Right hindlimb (tissue), 1 donor: ENCODE measurements at regions not wholly inside any gene's neighbourhood (a gene's known extent, or its start where the extent isn't known, plus 50 kb on each side); places are given as distances from the start of the nearest gene placed in this dataset.

Experiments used
- DNase-seq: peaks from one replicate; pipeline ENCODE4 v3.0.0-alpha.2; 2018

GRCh38 chr12:90183201-90183600 lies 474.6 kb upstream of the ATP2B1 start:
- DNase-seq: no peak

- DNase-seq: no peak
Measured at GRCh38 chr12:90181216-90181615, 472.6 kb upstream of the ATP2B1 start.

DNA sequence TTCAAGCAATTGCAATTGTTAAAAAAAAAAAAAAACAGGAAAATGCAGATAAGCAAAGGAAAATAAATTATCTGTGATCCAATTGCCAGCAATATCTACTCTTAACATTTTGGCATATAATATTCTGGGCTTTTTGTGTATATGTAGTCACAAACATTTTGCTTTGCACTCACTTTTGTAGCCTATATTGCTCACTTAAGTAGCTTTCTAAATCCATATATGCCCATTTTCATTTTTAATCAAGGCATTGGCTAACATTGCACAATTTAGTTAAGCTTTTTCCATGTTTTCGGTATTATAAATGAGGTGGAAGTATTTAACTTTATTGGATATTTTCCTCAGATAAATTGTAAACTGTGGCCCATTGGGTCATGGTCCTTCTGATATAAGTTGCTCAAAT lies 466.3 kb upstream of the ATP2B1 start:
- DNase-seq: no peak

GRCh38 chr12:90174198-90174510 lies 465.5 kb upstream of the ATP2B1 start:
- no peak for DNase-seq

- no peak for DNase-seq
Measured at GRCh38 chr12:90173499-90174197, 465.0 kb upstream of the ATP2B1 start.

DNA sequence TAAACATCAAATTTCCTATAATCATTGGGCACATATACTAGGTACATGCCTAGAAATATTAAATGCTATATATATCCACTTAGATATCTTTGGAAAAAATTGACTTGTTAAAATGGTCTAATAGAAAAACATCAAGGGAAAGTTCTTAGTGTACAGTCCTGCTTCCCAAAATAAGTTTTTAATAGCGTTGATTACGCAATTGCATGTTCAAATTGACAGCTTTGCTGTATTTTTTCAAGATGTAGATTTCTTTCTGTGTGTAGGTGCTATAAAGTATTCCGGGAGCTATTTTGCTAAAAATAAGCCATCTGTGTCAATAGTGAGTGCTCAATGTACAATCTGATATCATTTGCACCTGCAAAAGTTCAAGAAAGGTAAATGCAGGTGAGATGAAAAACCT lies 463.9 kb upstream of the ATP2B1 start:
- no peak for DNase-seq

DNA sequence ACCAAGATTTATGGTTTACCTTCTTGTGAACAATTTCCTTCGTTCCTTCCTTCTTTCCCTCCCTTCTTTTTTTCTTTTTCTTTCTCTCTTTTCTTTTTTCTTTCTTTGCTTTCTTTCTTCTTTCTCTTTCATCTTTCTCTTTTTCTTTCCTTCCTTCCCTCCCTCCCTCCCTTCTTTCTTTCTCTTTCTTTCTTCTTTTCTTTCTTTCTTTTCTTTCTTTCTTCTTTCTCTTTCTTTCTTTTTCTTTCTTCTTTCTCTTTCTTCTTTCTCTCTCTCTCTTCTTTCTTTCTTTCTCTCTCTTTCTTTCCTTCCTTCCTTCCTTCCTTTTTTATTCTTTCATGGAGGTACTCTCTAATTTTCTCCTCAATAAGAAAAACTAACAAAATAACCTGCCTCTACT lies 462.1 kb upstream of the ATP2B1 start:
- DNase-seq: no peak

GRCh38 chr12:90167518-90168208 lies 459.0 kb upstream of the ATP2B1 start:
- no peak for DNase-seq

DNA sequence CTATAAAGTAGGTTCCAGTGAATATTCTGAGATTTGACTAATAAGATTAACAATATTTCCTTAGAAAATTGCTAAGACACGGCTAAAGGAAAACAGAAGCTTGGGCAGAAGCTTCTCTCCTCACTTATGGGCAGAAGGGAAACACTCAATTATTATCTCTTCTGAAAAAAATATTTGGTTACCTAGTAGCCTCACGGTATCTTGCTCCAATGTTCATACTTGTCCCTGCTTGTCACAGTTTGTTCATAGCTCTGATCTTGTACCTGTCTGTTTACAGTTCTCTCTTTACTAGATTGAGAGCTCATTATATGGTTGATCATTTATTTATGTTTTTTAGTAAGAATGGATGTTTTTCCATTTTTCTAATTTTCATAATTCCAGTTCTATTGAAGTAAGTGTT lies 458.0 kb upstream of the ATP2B1 start:
- DNase-seq: no peak

GRCh38 chr12:90166012-90166411 lies 457.4 kb upstream of the ATP2B1 start:
- no peak for DNase-seq

GRCh38 chr12:90163975-90164374 lies 455.3 kb upstream of the ATP2B1 start:
- DNase-seq: no peak

DNA sequence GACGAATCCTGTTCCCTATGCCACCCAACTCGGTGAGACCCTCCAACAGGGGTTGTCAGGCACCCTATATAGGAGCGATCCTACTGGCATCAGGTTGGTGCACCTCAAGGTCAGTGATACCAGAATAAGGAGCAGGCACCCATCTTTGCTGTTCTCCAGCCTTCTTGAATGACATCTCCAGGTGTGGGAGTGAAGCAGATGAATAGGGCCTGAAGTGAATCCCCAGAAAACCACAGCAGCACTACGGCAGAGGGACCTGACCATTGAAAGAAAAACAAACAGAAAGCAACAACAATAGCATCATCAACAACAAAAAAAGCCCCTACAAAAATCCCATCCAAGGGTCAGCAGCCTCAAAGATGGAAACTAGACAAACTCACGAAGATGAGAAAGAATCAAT lies 445.2 kb upstream of the ATP2B1 start:
- DNase-seq: no peak

- peak; percentile 27 for DNase-seq
Measured at GRCh38 chr12:90152897-90153624, 444.4 kb upstream of the ATP2B1 start.

DNA sequence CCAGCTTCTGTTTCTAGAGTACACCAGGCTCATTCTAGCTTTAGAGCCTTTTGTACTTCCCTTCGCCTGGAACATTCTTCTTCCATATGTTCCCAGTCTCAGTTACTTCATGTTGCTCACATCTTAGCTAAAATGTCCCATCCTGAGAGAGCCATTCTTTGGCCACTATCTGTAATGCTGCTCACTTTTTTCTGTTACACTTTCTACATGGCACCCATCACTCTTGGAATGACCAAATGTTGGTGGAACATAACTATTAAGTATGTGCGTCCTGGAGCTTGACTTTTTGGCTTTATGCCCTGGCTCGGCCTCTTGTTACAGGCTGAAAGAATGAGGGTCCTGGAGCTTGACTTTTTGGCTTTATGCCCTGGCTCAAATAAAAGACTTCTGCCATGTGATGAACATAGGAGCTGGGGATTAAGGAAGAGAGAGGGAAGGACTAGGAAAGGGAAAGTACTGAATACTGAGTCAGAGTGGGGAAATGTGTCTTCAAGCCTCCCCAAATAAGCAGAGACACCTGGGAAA lies 442.9 kb upstream of the ATP2B1 start:
- DNase-seq: no peak

- DNase-seq: no peak
Measured at GRCh38 chr12:90149453-90149852, 440.8 kb upstream of the ATP2B1 start.

DNA sequence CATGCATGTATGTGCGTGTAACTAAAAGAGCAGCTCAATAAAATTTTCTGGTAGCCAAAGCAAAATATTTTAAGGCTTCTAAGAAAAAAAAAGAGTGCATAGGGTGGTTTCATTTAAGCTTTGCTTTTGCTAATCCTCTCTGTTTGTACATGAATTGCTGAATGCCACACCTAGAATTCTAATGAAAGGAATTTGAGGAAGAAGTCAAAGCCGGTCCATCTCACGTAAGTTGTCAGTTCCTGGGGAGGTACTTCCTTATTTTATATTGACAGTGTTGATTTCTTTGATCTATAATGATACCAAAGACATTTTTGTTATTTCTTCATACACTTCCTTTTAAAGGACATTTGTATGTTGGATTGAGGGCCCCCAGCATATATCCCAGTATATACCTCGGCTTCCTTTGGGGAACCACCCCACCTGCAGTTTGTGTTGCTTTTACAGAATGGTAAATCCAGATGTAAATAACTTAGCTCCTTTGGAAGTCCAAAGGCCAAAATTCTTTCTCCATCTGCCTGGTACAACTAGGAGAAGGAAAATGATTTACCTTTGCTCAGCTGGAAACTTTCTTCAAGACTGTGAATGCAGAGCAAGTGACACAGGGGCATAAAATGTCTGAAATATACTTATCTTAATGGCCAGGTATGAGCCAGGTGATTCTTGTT lies 420.9 kb upstream of the ATP2B1 start:
- DNase-seq: no peak

DNA sequence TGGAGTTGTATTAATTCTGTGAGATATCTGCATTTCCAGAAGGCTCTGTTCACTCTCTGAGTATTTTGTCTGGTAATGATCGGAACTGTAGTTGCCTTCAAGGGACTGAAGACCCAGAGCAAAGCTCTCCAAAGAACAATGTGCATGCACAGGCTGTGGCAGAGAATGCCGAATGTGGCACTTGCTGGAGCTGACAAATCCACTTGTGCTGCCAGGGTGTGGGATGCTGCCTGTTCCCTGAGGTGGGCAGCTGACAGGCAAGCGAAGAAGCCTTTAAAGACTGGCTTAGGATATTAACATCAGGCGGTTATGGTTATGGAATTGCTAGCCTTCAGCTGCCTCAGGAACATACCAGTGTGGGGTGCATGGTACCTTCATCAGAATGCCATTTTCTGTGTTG lies 419.9 kb upstream of the ATP2B1 start:
- DNase-seq: no peak

DNA sequence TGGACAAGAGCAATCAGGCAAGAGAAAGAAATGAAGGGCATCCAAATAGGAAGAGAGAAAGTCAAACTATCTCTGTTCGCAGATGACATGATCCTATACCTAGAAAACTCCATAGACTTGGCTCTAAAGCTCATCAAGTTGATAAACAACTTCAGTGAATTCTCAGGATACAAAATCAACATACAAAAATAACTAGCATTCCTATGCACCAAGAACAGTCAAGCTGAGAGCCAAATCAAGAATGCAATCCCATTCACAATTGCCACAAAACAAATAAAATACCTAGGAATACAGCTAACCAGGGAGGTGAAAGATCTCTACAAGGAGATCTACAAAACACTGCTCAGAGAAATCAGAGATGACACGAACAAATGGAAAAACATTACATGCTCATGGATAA lies 417.5 kb upstream of the ATP2B1 start:
- DNase-seq: no peak

- no peak for DNase-seq
Measured at GRCh38 chr12:90124914-90125313, 416.3 kb upstream of the ATP2B1 start.

DNA sequence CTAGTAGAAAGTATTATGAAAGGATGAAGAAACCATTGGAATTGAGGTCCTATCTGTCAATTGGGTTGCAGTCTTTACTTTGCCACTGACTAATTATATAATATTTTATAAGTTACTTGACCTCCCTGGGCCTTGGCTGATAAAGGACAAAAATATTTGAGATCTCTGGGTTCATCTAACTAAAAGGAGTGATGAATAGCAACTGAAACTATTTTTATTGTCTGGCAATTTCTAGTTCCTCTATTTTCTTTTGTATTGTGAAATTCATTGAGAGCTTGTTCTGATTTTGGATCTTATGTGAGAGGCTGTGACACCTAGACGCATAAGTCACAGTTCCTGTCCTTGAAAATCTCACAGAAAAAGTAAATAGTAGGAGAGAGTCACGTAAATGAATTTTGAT lies 415.7 kb upstream of the ATP2B1 start:
- DNase-seq: no peak

GRCh38 chr12:90122681-90123080 lies 414.0 kb upstream of the ATP2B1 start:
- no peak for DNase-seq

DNA sequence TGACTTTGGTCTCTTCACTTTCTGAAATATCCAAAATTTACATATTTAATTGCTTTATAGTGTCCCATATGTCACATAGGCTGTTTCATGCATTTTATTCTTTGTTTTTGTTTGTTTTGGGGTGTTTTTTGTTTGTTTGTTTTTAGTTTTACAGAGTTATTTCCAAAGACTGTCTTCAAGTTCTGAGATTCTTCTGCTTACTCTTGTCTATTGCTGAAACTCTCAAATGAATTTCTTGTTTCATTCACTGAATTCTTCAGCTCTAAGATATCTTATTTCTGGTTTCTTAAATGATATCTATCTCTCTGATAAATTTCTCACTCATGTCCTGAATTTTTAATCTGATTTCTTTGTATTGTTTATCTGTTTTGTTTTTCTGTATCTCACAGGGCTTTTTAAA lies 412.0 kb upstream of the ATP2B1 start:
- DNase-seq: no peak

DNA sequence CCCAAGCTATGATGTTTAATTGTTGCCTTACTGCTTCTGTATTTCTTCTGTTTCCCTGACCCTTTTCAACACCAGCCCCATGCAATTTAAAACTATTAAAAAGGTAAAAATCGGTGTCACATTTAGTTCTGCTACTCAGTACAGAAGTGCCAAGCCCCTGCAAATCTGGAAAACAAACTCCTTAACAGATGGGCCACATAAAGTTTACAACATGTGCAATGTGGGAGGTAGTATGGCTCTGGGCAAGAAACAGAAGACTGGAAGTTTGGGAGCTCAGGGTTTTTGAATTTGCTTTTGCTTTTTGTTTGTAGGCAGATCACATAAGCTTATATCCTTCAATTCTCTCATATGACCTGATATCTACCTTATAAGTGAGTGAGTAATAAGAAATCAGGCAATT lies 404.0 kb upstream of the ATP2B1 start:
- no peak for DNase-seq
